Thoracic aorta (tissue), 2 donors: ENCODE measurements at regions not wholly inside any gene's neighbourhood (a gene's known extent, or its start where the extent isn't known, plus 50 kb on each side); places are given as distances from the start of the nearest gene placed in this dataset.

ENCODE experiments used
- ATAC-seq: fragments of 150-250 bp; one replicate; pipeline ENCODE4 v1.8.0; 2017; ENCODE audit warnings: low read depth; ENCODE audit not compliant: insufficient number of reproducible peaks, low FRiP score
- DNase-seq: peaks from one replicate; pipeline ENCODE4 v3.0.0-alpha.2; 2020; ENCODE audit warnings: low spot score
- H3K27ac ChIP-seq, 2 donors: fragments of 200-600 bp; sonication (generic); 1 replicate in 1 of 2; 2 replicates in 1 of 2; pipeline ENCODE4 v1.5.1; 2016; ENCODE audit warnings: mild to moderate bottlenecking in 2 of 2, moderate library complexity in 2 of 2
- H3K27me3 ChIP-seq: fragments of 200-600 bp; sonication (generic); replicated peaks from 2 replicates; pipeline ENCODE4 v1.6.0; 2016; ENCODE audit warnings: mild to moderate bottlenecking; ENCODE audit not compliant: insufficient read depth
- H3K36me3 ChIP-seq: fragments of 200-600 bp; sonication (generic); one replicate; pipeline ENCODE4 v1.5.1; 2016
- H3K4me1 ChIP-seq, 2 donors: fragments of 200-600 bp; sonication (generic); 1 replicate in 1 of 2; 2 replicates in 1 of 2; pipeline versions ENCODE4 v1.5.1 to v1.6.0; 2016; ENCODE audit warnings: low read depth in 2 of 2, mild to moderate bottlenecking in 1 of 2; ENCODE audit not compliant: control insufficient read depth in 1 of 2
- H3K4me3 ChIP-seq: fragments of 200-600 bp; sonication (generic); 2 replicates; pipeline ENCODE4 v1.5.1; 2016; ENCODE audit warnings: mild to moderate bottlenecking
- H3K9me3 ChIP-seq: fragments of 200-600 bp; sonication (generic); 2 replicates; pipeline ENCODE4 v1.5.1; 2016
- TF ChIP-seq, protein P1 (sequence below): fragments of 200-600 bp; sonication (generic); IDR thresholded peaks from one replicate; pipeline ENCODE4 v1.5.1; 2019; ENCODE audit warnings: antibody characterized with exemption

GRCh38 chr14:101005447-101005846 is 101.9 kb upstream of the RTL1 start:
- Histone ChIP-seq H3K27me3 (no peaks in the 10 kb centered on the region), H3K36me3 (no peaks in the 10 kb centered on the region), H3K9me3 (no peaks in the 10 kb centered on the region), H3K27ac (no peak overlapping the region), H3K4me3 (peak overlapping the region; percentile 21), H3K4me1 (no peaks in the 10 kb centered on the region)
- no peak for DNase-seq
- TF ChIP-seq, protein P1, sequence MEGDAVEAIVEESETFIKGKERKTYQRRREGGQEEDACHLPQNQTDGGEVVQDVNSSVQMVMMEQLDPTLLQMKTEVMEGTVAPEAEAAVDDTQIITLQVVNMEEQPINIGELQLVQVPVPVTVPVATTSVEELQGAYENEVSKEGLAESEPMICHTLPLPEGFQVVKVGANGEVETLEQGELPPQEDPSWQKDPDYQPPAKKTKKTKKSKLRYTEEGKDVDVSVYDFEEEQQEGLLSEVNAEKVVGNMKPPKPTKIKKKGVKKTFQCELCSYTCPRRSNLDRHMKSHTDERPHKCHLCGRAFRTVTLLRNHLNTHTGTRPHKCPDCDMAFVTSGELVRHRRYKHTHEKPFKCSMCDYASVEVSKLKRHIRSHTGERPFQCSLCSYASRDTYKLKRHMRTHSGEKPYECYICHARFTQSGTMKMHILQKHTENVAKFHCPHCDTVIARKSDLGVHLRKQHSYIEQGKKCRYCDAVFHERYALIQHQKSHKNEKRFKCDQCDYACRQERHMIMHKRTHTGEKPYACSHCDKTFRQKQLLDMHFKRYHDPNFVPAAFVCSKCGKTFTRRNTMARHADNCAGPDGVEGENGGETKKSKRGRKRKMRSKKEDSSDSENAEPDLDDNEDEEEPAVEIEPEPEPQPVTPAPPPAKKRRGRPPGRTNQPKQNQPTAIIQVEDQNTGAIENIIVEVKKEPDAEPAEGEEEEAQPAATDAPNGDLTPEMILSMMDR: no peak
- ATAC-seq: no peak

GRCh38 chr14:101006008-101006407 is 102.5 kb upstream of the RTL1 start:
- Histone ChIP-seq H3K4me1 (no peaks in the 10 kb centered on the region), H3K27ac (no peak overlapping the region), H3K36me3 (no peaks in the 10 kb centered on the region), H3K4me3 (no peak overlapping the region), H3K27me3 (no peaks in the 10 kb centered on the region), H3K9me3 (no peaks in the 10 kb centered on the region)
- no peak for ATAC-seq
- TF ChIP-seq, protein P1: no peak
- no peak for DNase-seq

DNA sequence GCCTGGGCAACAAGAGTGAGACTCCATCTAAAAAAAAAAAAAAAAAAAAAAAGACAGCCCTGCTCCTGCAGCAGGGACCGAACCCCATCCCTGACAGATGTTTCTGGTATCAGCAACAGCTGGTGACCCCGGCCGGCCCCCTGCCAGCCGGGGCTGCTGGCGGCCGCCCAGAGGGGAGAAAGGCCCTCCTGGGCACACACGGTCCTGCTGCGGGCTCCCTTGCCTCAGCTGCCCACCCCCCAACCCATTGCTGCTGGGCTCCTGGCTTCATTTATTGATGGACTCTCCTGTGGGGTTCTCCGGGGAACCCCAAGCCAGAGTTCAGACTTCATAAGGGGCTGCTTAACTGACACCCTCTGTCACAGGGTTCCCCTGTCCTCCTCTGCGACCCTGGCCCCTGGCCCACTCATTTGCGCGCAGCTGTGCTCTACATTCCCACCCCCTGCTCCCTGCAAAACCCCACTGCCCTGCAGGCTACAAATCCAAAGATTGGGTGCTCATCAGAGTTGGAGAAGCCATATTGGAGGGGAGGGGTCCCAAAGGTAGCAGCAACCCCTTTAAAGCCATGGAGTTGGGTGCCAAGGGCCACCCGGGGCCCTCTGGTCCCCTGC is 103.6 kb upstream of the RTL1 start:
- Histone ChIP-seq H3K4me1 (no peaks in the 10 kb centered on the region), H3K27ac (no peak overlapping the region), H3K36me3 (no peaks in the 10 kb centered on the region), H3K9me3 (peaks cover 2% of the 10 kb centered on the region), H3K27me3 (no peaks in the 10 kb centered on the region), H3K4me3 (no peak overlapping the region)
- ATAC-seq: no peak
- no peak for DNase-seq
- TF ChIP-seq, protein P1: no peak

DNA sequence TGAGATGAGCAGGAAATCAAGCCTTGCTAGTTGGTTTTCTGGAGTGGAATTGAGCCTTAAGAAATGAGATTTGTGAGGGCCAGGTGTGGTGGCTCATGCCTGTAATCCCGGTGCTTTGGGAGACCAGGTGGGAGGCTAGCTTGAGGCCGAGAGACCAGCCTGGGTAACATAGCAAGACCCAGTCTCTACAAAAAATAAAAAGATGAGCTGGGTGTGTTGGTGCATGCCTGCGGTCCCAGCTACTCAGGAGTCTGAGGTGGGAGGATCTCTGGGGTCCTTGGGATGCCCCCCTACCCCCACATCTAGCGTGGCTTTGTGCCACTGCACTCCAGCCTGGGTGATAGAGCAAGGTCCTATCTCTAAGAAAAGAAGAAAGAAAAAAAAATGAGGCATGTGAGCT is 104.2 kb upstream of the RTL1 start:
- ATAC-seq (no peak), DNase-seq (no peak)
- Histone ChIP-seq H3K36me3 (no peaks in the 10 kb centered on the region), H3K27me3 (no peaks in the 10 kb centered on the region), H3K4me3 (no peak overlapping the region), H3K4me1 (no peaks in the 10 kb centered on the region), H3K9me3 (peaks cover 4% of the 10 kb centered on the region), H3K27ac (no peak overlapping the region)
- TF ChIP-seq, protein P1: no peak

DNA sequence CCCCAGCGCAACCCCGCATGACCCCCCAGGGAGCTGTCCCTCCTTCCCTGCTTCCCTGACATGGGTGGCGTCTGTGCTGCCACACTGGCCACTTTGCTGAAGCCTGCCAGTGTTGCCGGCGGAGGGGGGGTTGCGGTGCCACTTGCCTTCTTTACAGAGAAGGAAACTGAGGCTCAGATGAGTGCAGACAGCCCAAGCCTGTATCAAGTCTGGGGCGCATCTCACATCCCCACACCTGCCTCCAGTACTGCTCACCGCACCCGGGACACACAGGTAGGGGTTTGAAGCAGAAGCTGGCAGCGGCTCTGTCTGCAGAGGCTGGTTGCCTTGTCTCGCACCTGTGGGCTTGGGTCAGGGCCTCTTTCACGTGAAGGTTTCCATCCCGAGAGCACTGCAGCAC is 104.7 kb upstream of the RTL1 start:
- DNase-seq: no peak
- Histone ChIP-seq H3K36me3 (no peaks in the 10 kb centered on the region), H3K4me3 (no peak overlapping the region), H3K27me3 (no peaks in the 10 kb centered on the region), H3K4me1 (no peaks in the 10 kb centered on the region), H3K9me3 (peaks cover 4% of the 10 kb centered on the region), H3K27ac (no peak overlapping the region)
- ATAC-seq: no peak
- TF ChIP-seq, protein P1: no peak
